KBM-7 (cell line): ENCODE measurements at regions not wholly inside any gene's neighbourhood (a gene's known extent, or its start where the extent isn't known, plus 50 kb on each side); places are given as distances from the start of the nearest gene placed in this dataset.

Experiments
- DNase-seq: peaks from one replicate; pipeline ENCODE4 v3.0.0-alpha.2; 2015
- in situ Hi-C: fragments of 300-500 bp; cut with MboI; formaldehyde crosslinking; loops from 2 replicates; pipeline ENCODE4 v1.14.3; 2020; ENCODE audit warnings: low sequenced_read_pairs, low pct_unique_long_range_greater_than_20kb, mixed read lengths

DNA sequence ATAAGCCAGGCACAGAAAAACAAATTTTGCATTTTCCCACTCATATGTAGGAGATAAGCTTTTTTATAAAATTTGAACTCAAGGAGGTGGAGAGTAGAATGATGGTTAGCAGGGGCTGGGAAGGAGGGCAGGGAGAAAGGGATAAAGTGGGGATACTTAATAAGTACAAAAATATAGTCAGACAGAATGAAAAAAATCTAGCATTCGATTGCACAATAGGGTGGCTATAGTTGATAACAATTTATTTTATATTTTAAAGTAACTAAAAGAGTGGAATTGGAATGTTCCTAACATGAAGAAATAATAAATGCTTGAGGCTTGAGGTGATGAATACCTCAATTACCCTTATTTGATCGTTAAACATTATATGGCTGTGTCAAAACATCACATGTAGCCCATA, 415.7 kb upstream of the STEAP1 start:
- in situ Hi-C loops: no loop called here

DNA sequence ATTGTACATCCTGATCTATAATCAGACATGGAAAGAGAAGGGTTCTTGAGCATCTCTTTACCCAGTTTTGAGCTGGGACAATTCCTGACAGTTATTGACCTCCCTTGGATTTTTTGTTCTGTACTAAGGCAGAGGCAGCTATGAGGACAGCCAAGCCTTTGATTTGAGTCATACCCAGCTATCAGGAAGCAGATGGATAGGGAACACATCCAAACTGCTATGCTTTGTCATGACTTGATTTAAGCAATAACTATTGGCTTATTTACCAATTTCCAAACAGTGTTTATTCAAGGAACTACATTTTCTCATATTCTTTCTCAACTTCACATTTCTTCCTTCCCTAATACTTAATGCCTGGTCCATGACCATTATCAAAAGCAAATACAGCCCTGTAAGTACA, 396.4 kb upstream of the STEAP1 start:
- DNase-seq: no peak
- in situ Hi-C loops: no loop called here

More for the DNA sequence above, 415.7 kb upstream of the STEAP1 start:
- DNase-seq: no peak

DNA sequence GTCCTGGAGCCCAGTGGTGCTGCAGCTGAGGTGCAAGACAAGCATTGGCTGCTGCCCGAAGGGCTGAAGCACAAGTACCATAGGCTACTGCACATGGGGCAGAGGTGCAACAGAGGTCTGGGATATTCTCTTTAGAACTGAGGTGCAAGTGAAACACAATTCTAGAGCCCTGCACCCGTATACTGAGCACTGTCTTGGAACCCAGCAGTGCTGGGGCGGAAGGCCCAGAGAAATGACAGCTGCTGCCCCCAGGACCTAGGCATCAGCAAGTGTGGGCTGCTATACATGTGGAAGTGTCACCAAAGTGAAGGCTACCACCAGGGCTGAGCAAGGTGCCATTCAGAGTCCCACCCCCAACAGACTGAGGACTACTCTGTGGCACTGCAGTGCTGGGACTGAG, 393.6 kb upstream of the STEAP1 start:
- no peak for DNase-seq
- in situ Hi-C loops: no loop called here

DNA sequence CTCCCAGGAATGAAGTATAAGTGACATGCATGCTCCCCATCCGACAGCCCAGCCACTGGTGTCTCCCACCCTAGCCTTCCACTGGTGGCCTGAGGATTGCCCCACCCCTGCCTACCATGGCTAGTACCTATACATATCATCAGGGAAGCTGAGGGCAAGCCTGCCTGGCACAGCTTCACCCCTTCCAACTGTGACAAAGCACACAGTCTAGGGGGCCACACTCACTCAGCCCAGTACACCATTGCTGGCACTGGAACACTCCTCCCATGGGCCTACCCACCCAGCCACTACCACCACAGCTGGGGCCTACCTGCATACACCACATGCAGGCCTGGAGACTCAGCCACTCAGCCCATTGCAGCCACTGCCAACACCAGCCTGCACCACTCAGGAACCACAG, 393.1 kb upstream of the STEAP1 start:
- DNase-seq: no peak
- in situ Hi-C loops: no loop called here

DNA sequence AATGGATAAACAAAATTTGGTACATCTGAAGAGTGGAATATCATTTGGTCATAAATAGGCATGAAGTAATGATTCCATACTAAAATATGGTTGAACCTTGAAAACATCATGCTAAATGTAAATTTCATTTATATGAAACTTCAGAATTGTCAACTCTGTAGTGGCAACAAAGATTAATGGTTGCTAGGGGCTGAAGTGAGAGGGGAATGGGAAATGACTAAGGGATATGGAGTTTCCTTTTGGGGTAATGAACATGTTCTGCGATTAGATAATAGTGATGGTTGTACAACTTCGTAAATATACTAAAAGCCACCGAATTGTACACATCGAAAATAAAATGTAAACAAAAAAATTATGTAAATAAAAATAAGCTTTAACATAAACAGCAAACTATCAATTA, 384.1 kb upstream of the STEAP1 start:
- in situ Hi-C loops: no loop called here
- no peak for DNase-seq

DNA sequence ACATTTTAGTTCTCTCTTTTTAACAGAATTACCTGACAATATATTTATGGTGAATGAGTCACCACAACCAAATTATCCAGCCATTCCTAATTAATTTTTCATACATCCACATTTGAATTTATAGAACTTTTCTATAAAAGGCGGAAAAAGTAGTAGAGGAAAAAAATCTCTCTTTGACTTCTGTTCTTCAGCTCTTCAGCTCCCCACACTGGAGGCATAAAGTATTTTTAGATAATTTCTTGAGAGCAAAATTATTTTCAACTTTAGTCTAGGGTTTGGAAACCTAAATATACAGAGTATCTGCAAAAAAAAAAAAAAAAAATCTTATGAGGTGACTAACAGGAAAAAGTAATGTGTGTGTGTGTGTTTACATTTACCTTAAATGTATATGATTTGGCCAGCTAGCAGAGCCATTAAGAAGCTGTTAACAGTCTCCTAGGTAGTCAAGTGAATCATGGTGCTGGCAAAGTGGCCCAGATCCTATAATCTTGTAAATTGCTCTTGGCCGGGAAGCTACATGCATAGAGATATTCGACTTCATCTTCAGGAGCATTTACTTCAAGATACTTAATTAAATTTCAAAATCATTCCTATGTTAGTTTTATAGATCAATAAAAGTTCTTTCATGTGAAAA, 383.1 kb upstream of the STEAP1 start:
- DNase-seq: no peak
- in situ Hi-C loops: no loop called here

DNA sequence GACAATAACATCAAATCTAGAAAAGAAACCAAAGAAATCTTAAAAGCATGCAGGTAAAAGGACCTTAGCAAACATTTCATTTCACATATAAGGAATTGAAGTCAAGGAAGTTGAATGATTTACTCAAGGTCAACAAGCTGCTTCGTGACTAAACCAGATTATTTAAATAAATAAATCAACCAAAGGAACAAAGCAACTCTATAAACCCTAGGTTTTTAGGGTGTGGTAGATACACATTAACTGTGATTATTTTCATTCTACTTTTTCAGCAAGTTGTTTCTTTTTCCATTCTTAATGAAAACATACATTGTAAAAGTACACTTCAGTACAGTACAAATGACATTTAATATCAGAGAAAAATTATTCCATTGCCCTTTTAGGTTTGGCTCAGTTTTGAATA, 382.0 kb upstream of the STEAP1 start:
- DNase-seq: no peak
- in situ Hi-C loops: no loop called here

GRCh38 chr7:89773611-89774010, 380.7 kb upstream of the STEAP1 start:
- in situ Hi-C loops: no loop called here
- DNase-seq: no peak

- in situ Hi-C loops: no loop called here
- no peak for DNase-seq
Measured at GRCh38 chr7:89775459-89775858, 378.8 kb upstream of the STEAP1 start.

DNA sequence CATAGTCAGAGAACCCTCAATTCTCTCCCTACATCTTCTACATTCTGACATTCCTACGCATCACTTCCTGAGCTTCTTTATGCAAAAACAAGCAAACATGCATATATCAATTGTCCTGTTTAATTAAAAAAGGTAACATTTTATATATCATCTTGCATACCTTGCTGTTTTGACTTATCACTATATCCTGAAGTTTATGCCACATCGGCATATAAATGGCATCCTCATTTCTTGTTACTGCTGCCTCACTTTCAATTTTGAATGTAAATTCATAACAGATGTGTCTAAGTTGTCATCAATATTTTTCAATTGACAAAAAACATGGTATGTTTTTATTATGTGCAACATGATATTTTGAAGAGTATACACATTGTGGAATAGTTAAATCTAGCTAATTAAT, 377.3 kb upstream of the STEAP1 start:
- no peak for DNase-seq
- in situ Hi-C loops: no loop called here

GRCh38 chr7:89777499-89777898, 376.8 kb upstream of the STEAP1 start:
- in situ Hi-C loops: no loop called here
- no peak for DNase-seq

- DNase-seq: no peak
- in situ Hi-C loops: no loop called here
Measured at GRCh38 chr7:89780291-89780690, 374.0 kb upstream of the STEAP1 start.

DNA sequence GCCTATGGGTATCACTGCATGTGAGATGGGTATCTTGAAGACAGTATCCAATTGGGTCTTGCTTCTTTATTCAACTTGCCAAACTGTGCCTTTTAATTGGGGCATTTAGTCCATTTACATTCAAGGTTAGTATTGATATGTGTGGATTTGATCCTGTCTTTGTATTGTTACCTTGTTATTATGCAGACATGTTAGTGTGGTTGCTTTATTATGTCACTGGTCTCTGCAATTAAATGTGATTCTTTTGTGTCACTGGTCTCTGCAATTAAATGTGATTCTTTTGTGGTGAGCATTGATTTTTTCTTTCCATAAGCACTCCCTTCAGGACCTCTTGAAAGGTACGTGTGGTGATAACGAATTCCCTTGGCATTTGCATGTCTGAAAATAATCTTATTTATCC, 357.8 kb upstream of the STEAP1 start:
- no peak for DNase-seq
- in situ Hi-C loops: no loop called here

- in situ Hi-C loops: no loop called here
- DNase-seq: no peak
Measured at GRCh38 chr7:89797965-89798598, 356.2 kb upstream of the STEAP1 start.

- DNase-seq: no peak
- in situ Hi-C loops: no loop called here
Measured at GRCh38 chr7:89798599-89798996, 355.7 kb upstream of the STEAP1 start.

- in situ Hi-C loops: no loop called here
- no peak for DNase-seq
Measured at GRCh38 chr7:89800761-89801160, 353.5 kb upstream of the STEAP1 start.

- DNase-seq: no peak
- in situ Hi-C loops: no loop called here
Measured at GRCh38 chr7:89809291-89809690, 345.0 kb upstream of the STEAP1 start.

DNA sequence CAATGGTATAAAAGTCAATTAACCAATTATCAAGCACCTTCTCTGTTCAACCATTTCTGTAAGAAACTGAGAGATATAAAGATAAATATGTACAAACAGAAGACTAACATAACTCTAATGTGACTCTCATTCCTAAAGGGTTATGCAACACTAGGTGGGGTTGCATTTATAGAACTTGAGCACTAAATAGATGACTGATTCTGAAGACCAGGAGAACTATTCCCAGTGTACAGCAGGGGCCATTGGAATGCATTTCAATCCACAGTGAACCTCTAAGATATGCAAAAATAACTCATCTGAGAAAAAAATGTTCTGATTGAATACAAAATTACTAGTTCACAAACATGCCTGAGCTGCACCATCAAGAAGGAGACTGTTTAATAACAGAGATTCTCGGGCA, 341.2 kb upstream of the STEAP1 start:
- DNase-seq: no peak
- in situ Hi-C loops: no loop called here

- in situ Hi-C loops: no loop called here
- DNase-seq: no peak
Measured at GRCh38 chr7:89826121-89826520, 328.1 kb upstream of the STEAP1 start.

- no peak for DNase-seq
- in situ Hi-C loops: no loop called here
Measured at GRCh38 chr7:89826557-89826956, 327.7 kb upstream of the STEAP1 start.

GRCh38 chr7:89837515-89837914, 316.8 kb upstream of the STEAP1 start:
- DNase-seq: no peak
- in situ Hi-C loops: no loop called here
